ENCODE measurements at regions not wholly inside any gene's neighbourhood (a gene's known extent, or its start where the extent isn't known, plus 50 kb on each side); places are given as distances from the start of the nearest gene placed in this dataset.

DNA sequence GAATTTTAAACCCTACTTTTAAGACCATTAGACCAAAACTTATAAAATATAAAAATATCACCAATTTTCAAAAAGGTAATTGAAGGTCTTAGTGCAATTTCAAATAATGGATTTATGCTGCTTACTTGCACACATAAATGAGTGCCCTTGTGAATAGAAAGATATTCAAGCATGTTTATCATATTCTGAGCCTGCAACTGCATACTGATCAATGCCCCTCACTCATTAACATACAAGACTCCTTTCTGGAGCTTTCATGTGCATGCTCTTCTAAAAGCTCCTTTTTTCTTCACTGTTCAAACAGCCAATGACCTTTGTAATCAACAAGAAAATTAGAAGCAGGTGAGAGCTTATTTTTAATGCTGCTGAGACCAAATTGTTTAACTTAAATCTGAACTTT is 1139.3 kb downstream of the HACE1 start:
- Histone ChIP-seq H3K27me3 (replicated peaks in 1 of 2; ENCODE audit: control insufficient read depth in 2 of 2, insufficient read depth in 2 of 2, low read length in 1 of 2) (no peaks in the 10 kb centered on the region), H3K4me2 (ENCODE audit: control insufficient read depth, insufficient read depth) (no peak overlapping the region), H3K9ac (ENCODE audit: control insufficient read depth, insufficient read depth, low read length) (no peak overlapping the region), H3K4me3 (no peak overlapping the region), H3K4me1 (ENCODE audit: control insufficient read depth, insufficient read depth, low read length) (no peaks in the 10 kb centered on the region), H3K9me3 (replicated peaks; ENCODE audit: control insufficient read depth, insufficient read depth, low read length) (no peaks in the 10 kb centered on the region), H4K20me1 (ENCODE audit: control insufficient read depth, insufficient read depth) (no peaks in the 10 kb centered on the region), H2AFZ (ENCODE audit: control insufficient read depth, low read depth, low read length) (no peak overlapping the region), H3K79me2 (ENCODE audit: control insufficient read depth, insufficient read depth, low read length) (no peaks in the 10 kb centered on the region), H3K27ac (ENCODE audit: control insufficient read depth, insufficient read depth) (no peak overlapping the region), H3K36me3 (ENCODE audit: control insufficient read depth in 2 of 2, insufficient read depth in 2 of 2, low read length in 1 of 2) (no peaks in the 10 kb centered on the region)
- ChIA-PET POLR2A (no interaction called here), SMC1A (ENCODE audit: uncharacterized antibody, unreplicated experiment) (no interaction called here), CTCF (no interaction called here), RAD21 (ENCODE audit: unreplicated experiment) (no interaction called here)
- TF ChIP-seq, protein P1, sequence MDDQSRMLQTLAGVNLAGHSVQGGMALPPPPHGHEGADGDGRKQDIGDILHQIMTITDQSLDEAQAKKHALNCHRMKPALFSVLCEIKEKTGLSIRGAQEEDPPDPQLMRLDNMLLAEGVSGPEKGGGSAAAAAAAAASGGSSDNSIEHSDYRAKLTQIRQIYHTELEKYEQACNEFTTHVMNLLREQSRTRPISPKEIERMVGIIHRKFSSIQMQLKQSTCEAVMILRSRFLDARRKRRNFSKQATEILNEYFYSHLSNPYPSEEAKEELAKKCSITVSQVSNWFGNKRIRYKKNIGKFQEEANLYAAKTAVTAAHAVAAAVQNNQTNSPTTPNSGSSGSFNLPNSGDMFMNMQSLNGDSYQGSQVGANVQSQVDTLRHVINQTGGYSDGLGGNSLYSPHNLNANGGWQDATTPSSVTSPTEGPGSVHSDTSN (IDR thresholded peaks at IDR 0.05; ENCODE audit: insufficient replicate concordance, low read depth, low read length), result no peak
- no peak for TF ChIP-seq TCF12 (IDR thresholded peaks at IDR 0.05; ENCODE audit: low read depth, low read length)
- TF ChIP-seq RCOR1 (conservative IDR thresholded peaks at IDR 0.05; ENCODE audit: low read depth, low read length), result no peak
- TF ChIP-seq ZSCAN29 (IDR thresholded peaks at IDR 0.05), result no peak
- TF ChIP-seq ZNF207 (IDR thresholded peaks at IDR 0.05; ENCODE audit: borderline replicate concordance), result no peak
- BruUV-seq (replicated peaks), result no TSS peak
- in situ Hi-C loops (cut with MboI) (no loop called here), intact Hi-C loops (cut with micrococcal nuclease; ENCODE audit: unreplicated experiment) (no loop called here)
- FAIRE-seq (no peak), DNase-seq (ENCODE audit: low read depth, low spot score) (no peak), ATAC-seq (no peak)

- SMC1A ChIA-PET (ENCODE audit: uncharacterized antibody, unreplicated experiment), result no interaction called here
- FAIRE-seq (no peak), ATAC-seq (no peak), DNase-seq (ENCODE audit: low read depth, low spot score) (no peak)
- intact Hi-C loops (cut with micrococcal nuclease; ENCODE audit: unreplicated experiment), result no loop called here
- Histone ChIP-seq H3K79me2 (ENCODE audit: control insufficient read depth, insufficient read depth, low read length) (no peaks in the 10 kb centered on the region), H3K27me3 (replicated peaks in 1 of 2; ENCODE audit: control insufficient read depth in 2 of 2, insufficient read depth in 2 of 2, low read length in 1 of 2) (no peaks in the 10 kb centered on the region), H2AFZ (ENCODE audit: control insufficient read depth, low read depth, low read length) (no peak overlapping the region), H3K4me2 (ENCODE audit: control insufficient read depth, insufficient read depth) (no peak overlapping the region), H3K4me3 (no peak overlapping the region), H3K27ac (ENCODE audit: control insufficient read depth, insufficient read depth) (no peak overlapping the region), H3K4me1 (ENCODE audit: control insufficient read depth, insufficient read depth, low read length) (no peaks in the 10 kb centered on the region), H3K9ac (ENCODE audit: control insufficient read depth, insufficient read depth, low read length) (no peak overlapping the region), H4K20me1 (ENCODE audit: control insufficient read depth, insufficient read depth) (no peaks in the 10 kb centered on the region), H3K9me3 (replicated peaks; ENCODE audit: control insufficient read depth, insufficient read depth, low read length) (no peaks in the 10 kb centered on the region), H3K36me3 (ENCODE audit: control insufficient read depth in 2 of 2, insufficient read depth in 2 of 2, low read length in 1 of 2) (no peaks in the 10 kb centered on the region)
- RAD21 ChIA-PET (ENCODE audit: unreplicated experiment), result no interaction called here
- POLR2A ChIA-PET, result no interaction called here
- no TSS peak for BruUV-seq (replicated peaks)
- in situ Hi-C loops (cut with MboI), result no loop called here
- TF ChIP-seq YBX1 (IDR thresholded peaks at IDR 0.05) (no peak), TAF1 (IDR thresholded peaks at IDR 0.05; ENCODE audit: borderline replicate concordance, low read depth, low read length) (no peak), NFYB (IDR thresholded peaks at IDR 0.05; ENCODE audit: insufficient read depth, low read depth, low read length) (no peak), BCL11A (IDR thresholded peaks at IDR 0.05; ENCODE audit: low read depth, low read length) (no peak), E2F8 (IDR thresholded peaks at IDR 0.05; ENCODE audit: low read depth, partially characterized antibody) (no peak), HDGF (IDR thresholded peaks at IDR 0.05) (no peak), ATF3 (IDR thresholded peaks at IDR 0.05; ENCODE audit: borderline replicate concordance, extremely low read depth, low read depth, low read length) (no peak), EZH2 (IDR thresholded peaks at IDR 0.05; ENCODE audit: borderline replicate concordance, control insufficient read depth, low read depth, low read length) (no peak), SUZ12 (IDR thresholded peaks at IDR 0.05; ENCODE audit: unreplicated experiment) (no peak), MYB (IDR thresholded peaks at IDR 0.05; ENCODE audit: borderline replicate concordance, low read depth, low read length) (no peak), CBX3 (IDR thresholded peaks at IDR 0.05; ENCODE audit: borderline replicate concordance, low read depth) (no peak)
- CTCF ChIA-PET, result no interaction called here
Observed at GRCh38 chr6:103719545-103719944, 1140.2 kb downstream of the HACE1 start.
